ENCODE measurements at regions not wholly inside any gene's neighbourhood (a gene's known extent, or its start where the extent isn't known, plus 50 kb on each side); places are given as distances from the start of the nearest gene placed in this dataset.
"Not testable (repeated sequence)": the region's sequence is repeated elsewhere in the genome, so short reads cannot be mapped to it uniquely, and the experiment has no call there.

GRCh38 chr12:127760996-127761395, 506.0 kb upstream of the TMEM132C start:
- FAIRE-seq = no peak

- FAIRE-seq = no peak
Observed at GRCh38 chr12:127761880-127762279, 505.1 kb upstream of the TMEM132C start.

- no peak for FAIRE-seq
Observed at GRCh38 chr12:127767656-127768055, 499.3 kb upstream of the TMEM132C start.

GRCh38 chr12:127770118-127770517, 496.9 kb upstream of the TMEM132C start:
- no peak for FAIRE-seq

- no peak for FAIRE-seq
Observed at GRCh38 chr12:127771546-127771945, 495.4 kb upstream of the TMEM132C start.

GRCh38 chr12:127773520-127773919, 493.4 kb upstream of the TMEM132C start:
- no peak for FAIRE-seq

- FAIRE-seq = no peak
Observed at GRCh38 chr12:127774828-127775227, 492.1 kb upstream of the TMEM132C start.

- FAIRE-seq = no peak
Observed at GRCh38 chr12:127779301-127780045, 487.5 kb upstream of the TMEM132C start.

- FAIRE-seq = no peak
Observed at GRCh38 chr12:127780881-127781280, 486.1 kb upstream of the TMEM132C start.

GRCh38 chr12:127781336-127781735, 485.6 kb upstream of the TMEM132C start:
- no peak for FAIRE-seq

- no peak for FAIRE-seq
Observed at GRCh38 chr12:127785540-127785939, 481.4 kb upstream of the TMEM132C start.

- FAIRE-seq = no peak
Observed at GRCh38 chr12:127785986-127786590, 480.9 kb upstream of the TMEM132C start.

- FAIRE-seq = no peak
Observed at GRCh38 chr12:127787544-127787943, 479.4 kb upstream of the TMEM132C start.

GRCh38 chr12:127790376-127790775, 476.6 kb upstream of the TMEM132C start:
- no peak for FAIRE-seq

GRCh38 chr12:127791217-127791616, 475.8 kb upstream of the TMEM132C start:
- no peak for FAIRE-seq

- FAIRE-seq = no peak
Observed at GRCh38 chr12:127797918-127798317, 469.1 kb upstream of the TMEM132C start.

- FAIRE-seq = no peak
Observed at GRCh38 chr12:127802271-127802670, 464.7 kb upstream of the TMEM132C start.

- FAIRE-seq = no peak
Observed at GRCh38 chr12:127803545-127803944, 463.4 kb upstream of the TMEM132C start.

- FAIRE-seq = no peak
Observed at GRCh38 chr12:127809275-127809674, 457.7 kb upstream of the TMEM132C start.

- FAIRE-seq = no peak
Observed at GRCh38 chr12:127810041-127810440, 456.9 kb upstream of the TMEM132C start.

GRCh38 chr12:127810459-127810858, 456.5 kb upstream of the TMEM132C start:
- not testable (repeated sequence) for FAIRE-seq

- no peak for FAIRE-seq
Observed at GRCh38 chr12:127811988-127812387, 455.0 kb upstream of the TMEM132C start.

GRCh38 chr12:127813147-127813546, 453.8 kb upstream of the TMEM132C start:
- no peak for FAIRE-seq

- FAIRE-seq = no peak
Observed at GRCh38 chr12:127819056-127819455, 447.9 kb upstream of the TMEM132C start.

GRCh38 chr12:127820271-127820670, 446.7 kb upstream of the TMEM132C start:
- no peak for FAIRE-seq

Data from colon (tissue), 2 donors.